HG03565 (cell line): ENCODE measurements at regions not wholly inside any gene's neighbourhood (a gene's known extent, or its start where the extent isn't known, plus 50 kb on each side); places are given as distances from the start of the nearest gene placed in this dataset.
A peak's percentile ranks its signal among the peaks of the same experiment; 100 is the strongest.
"Not testable (repeated sequence)": the region's sequence is repeated elsewhere in the genome, so short reads cannot be mapped to it uniquely, and the experiment has no call there.

Source experiments
- ATAC-seq: cut with Tn5 transposase; IDR thresholded peaks from one replicate; pipeline ENCODE4 v1.9.1; 2021; ENCODE audit warnings: mild to moderate bottlenecking, moderate library complexity; ENCODE audit not compliant: unreplicated experiment

DNA sequence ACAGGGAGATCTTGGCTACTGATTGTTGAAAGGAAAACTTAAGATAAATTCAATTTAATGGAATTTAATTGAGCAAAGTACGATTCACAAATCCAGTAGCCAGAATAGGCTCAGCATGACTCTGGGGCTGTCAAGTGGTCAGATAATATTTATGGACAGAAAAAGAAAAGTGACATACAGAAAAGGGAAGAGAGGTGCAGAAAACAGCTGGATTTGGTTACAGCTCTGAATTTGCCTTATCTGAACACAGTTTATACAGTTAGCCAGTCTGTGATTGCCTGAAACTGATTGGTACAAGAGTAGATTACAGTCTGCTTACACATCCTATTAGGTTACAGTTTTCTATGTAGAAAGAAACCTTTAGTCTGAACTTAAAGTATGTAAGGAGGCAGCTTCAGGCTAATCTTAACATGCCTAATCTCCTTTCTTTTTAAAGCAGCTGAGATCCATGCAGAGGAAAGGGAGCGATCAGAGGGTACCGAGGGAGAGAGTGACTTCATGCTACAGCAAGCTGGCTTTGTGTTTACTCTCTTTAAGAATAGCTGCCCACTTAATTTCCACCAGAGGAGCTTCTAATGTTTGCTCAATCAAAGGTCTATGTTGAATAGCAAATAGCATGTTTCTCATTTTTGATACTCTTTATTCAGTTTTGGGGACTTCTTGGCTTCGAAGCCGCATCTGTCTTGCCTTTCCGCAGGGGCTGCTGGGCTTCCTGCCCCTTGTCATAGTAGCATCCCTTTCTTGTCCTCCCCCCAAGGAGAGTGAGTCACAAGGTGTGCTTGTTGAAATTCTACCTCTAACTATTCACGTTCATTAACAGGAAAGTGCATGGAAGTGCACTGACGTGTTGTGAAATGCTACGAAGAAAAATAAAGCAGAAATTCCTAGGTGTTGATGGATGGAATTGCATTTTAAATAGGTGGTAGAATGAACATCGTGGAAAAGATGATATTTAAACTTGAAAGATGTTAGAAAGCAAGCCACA, 761.2 kb downstream of the TAF11L14 start:
- no peak for ATAC-seq

DNA sequence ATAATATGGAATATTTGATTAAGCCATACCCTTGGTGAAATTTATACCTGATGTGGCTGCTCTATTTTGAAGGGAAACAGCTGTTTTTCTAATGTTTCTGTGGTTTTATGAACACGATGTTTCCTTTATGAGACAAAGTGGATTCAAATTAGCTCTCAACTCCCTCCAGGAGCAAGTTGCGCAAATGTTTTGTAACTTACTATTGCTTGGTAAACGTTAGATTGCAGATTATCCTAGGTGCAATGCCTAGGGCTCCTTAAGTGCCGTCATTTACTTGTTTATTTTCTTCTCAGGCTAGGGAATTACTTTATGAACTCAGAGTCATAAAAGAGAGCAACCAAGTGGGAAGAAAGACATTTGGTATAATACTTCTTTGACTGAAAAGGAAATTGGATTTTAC, 763.1 kb downstream of the TAF11L14 start:
- ATAC-seq, result no peak

DNA sequence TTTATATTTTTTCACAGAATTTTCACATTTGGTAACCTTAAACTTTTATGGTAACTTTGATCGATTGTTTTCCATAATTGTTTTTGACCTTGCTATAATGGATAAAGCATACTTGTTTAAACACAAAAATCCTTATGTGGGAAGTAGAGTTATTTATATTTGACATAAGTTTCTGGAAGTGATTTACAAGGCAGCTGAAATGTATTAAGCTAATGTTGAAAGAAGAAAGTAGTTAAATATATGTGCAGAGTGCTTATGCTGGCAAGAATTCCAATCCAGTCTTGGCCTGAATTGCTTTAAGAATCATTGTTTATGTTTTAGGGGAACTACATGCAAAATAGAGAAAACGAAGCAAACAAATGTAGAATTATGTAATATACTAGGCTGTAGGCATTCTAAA, 763.6 kb downstream of the TAF11L14 start:
- no peak for ATAC-seq

DNA sequence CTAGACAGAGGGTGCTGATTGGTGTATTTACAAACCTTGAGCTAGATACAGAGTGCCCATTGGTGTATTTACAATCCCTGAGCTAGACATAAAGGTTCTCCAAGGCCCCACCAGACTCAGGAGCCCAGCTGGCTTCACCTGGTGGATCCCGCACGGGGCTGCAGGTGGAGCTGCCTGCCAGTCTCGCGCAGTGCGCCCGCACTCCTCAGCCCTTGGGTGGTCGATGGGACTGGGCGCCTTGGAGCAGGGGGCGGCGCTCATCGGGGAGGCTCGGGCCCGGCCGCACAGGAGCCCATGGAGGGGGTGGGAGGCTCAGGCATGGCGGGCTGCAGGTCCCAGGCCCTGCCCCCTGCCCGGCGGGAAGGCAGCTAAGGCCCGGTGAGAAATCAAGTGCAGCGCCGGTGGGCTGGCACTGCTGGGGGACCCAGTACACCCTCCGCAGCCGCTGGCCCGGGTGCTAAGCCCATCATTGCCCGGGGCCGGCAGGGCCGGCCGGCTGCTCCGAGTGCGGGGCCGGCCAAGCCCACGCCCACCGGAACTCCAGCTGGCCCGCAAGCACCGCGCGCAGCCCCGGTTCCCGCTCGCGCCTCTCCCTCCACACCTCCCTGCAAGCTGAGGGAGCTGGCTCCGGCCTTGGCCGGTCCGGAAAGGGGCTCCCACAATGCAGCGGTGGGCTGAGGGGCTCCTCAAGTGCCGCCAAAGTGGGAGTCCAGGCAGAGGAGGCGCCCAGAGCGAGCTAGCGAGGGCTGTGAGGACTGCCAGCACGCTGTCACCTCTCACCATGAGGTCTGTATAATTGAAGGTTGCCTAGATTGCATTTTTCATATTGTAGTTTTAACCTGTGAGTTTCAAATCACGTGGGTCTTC, 765.4 kb downstream of the TAF11L14 start:
- not testable (repeated sequence) for ATAC-seq

DNA sequence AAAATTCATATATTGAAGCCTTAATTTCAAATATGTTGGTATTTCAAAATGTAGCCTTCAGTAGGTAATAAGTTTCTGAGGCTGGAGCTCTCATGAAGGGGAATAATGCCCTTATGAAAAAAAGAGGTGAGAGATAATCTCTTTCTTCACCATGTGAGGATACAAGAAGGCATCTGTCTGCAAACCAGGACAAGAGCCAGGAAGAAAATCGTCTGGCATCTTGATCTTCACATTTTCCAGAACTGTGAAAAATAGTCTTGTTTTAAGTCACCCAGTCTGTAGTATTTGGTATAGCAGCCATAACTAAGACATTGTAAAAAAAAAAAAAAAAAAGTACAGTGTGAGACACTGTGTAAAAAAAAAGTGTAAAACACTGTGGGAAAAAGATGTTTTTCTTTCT, 768.9 kb downstream of the TAF11L14 start:
- ATAC-seq, result no peak

DNA sequence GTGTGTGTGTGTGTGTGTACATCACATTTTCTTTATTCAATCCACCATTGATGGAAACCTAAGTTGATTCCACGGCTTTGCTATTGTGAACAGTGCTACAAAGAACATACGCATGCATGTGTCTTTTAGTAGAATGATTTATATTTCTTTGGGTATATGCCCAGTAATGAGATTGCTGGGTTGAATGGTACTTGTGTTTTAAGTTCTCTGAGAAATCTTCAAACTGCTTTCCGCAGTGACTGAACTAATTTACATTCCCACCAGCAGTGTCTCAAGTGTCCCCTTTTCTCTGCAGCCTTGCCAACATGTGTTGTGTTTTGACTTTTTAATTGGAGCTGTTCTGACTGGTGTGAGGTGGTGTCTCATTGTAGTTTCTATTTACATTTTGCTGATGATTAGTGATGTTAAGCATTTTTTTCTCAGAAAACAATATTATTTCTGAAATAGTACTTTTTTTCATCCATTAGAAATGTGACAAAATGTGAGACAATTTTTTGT, 769.7 kb downstream of the TAF11L14 start:
- ATAC-seq, result no peak

DNA sequence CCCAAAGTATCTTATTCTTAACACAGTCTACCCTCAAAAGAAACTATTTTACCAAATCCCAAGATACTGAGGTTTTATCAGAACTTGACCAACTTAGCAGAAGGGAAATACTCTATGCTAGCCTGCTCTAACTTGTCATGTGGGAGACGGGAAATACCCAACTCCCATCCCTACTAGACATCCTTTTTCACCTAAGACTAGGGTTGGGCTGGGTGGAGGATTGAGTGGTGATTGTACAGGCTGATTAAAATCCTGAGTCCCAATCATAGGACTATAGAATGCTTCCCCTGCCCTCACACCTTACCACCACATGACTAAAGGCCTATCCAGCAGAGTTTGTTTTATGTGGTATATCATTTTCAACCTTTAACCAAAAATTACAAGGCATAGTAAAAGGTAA, 786.5 kb downstream of the TAF11L14 start:
- ATAC-seq, result no peak

DNA sequence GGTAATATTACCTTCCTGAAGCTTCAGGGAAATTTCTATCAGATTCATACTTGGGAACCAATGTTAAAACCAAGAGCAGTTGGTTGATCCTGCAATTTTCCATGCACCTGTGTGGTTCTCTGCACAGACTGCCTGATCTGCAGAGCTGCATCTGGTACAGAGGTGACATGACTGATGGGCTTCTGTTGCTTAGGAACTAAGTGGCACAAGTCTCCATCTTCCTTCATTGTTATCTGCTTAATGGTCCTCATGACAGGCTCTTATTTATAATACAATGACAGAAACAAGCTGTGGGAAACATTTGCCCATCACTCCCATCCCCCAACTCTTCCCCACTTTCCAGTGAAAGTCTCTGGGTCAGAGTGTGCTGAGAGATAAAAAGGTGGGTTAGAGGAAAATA, 799.1 kb downstream of the TAF11L14 start:
- no peak for ATAC-seq

DNA sequence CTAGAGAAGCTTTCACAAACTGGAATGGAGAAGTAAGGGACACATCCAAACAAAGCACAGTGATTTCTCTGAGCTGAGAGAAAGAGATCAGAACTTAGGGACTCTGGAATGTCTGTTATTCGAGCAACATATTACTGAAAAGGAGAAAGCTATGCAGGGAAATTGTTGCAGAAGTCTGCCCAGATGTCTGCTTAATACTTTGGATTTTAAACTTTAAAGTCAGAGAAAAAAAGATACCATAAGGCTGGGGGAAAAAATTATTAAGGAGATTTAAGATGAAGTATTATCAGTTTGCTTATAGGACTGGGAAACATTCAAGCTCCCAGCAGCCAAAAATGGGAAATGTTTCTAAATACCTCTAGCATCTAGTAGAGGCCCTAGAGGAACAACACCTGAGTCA, 803.9 kb downstream of the TAF11L14 start:
- ATAC-seq, result no peak

DNA sequence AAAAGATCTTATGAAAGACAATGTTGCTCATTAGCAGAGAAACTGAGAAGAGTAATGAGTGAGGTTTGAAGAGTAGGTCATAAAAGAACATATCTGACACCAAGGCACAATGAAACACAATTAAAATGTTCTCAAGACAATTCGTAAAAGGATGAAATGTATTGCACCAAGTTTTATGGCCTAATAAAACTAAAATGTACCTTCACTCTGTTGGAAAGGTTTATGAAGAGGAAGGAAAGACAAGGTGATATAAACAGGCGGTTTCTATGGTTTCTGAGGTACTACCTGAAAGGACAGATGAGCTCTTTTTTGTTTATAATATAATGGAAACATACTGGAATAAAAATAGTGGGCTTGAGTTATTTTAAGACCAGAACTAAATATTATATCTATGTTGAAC, 821.3 kb downstream of the TAF11L14 start:
- ATAC-seq, result no peak

DNA sequence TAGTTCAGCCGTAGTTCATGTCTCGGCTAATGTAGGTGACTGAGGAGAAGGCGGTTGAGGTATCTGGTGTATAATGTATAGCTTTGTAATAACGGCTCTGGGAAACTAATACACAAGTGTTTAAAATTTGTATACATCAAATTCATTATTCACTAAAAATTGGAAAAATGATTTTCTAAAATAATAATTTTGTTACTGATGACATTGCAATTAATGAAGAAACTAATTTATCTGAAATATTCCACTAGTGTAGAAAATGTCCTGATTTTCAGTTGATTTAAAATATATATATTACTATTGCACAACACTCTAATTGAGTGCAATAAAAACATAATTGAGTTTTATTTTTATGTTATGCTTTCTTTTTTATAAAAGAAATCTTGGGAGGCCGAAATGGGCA, 823.0 kb downstream of the TAF11L14 start:
- ATAC-seq, result no peak

DNA sequence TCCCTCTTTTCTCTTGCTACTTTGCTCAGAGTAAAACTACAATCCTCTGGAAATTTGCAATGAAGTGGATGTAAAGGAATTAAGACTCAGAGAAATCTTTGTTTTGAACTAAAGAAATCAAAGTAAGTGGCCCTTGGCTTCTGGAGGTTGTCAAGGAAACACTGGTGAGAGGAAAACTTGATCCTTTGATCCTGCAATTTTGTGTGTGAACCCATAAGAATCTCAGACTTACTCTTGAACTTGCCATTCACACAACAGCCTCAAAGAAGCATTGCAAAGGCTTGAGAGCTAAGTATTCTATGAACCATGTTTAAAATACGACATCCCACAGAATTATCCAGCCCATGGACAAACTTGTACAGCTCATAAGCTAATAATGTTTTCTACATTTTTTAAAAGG, 827.5 kb downstream of the TAF11L14 start:
- ATAC-seq, result no peak

DNA sequence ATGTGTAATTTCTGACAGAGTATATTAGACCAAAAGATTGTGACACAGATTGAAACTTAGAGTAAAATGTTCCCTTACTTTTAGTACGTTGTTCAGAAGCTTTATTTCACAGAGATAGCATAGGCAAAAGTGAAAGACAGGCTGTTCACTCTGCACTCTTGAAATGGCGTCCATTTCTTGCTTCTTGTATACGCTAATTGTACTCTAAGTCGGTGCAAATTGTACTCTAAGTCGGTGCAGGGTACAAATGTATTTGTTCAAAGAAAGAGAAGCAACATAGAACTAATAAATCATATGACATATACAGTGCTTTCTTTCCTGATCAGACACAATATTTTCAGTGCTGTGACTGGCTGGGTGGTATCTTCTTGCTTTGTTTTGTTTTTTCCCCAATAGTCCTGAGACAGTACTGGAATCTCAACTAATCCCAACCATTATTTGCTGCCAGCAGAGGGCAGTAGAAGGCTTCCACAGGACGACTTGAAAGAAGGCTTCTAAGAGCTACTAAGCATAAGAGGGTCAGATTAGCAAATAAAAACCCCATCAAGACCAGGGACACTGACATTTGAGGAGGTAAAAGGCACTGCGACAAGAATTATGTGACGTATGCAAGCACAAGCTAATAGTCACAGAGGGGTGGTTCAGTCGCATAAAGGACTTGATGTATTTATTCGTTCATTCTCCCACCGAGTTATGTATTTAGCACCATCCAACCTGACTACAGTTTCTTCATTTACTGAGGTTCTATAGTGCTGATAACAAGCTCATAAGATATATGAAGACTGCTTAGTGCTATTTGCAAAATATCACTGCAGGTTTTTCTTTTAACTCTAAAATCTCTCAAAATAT, 831.8 kb downstream of the TAF11L14 start:
- ATAC-seq, result peak; percentile 40

DNA sequence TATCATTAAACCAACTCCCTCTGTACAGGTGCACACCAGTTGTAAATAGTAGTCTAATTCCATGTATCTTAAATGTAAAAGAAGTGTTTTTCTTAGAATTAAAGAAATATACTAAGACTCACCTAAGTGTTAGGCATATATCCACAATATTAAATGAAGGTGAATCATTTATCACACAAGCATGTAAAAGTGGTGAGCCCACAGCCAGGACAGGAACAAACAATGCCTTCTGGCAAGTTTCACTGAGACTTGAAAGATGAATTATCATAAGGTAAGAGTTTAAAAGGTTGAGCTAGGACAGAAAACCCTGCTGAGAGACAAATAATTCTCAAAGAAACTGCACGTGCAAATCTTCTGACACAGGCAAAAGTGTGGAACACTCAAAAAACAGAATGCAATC, 832.5 kb downstream of the TAF11L14 start:
- ATAC-seq, result no peak

DNA sequence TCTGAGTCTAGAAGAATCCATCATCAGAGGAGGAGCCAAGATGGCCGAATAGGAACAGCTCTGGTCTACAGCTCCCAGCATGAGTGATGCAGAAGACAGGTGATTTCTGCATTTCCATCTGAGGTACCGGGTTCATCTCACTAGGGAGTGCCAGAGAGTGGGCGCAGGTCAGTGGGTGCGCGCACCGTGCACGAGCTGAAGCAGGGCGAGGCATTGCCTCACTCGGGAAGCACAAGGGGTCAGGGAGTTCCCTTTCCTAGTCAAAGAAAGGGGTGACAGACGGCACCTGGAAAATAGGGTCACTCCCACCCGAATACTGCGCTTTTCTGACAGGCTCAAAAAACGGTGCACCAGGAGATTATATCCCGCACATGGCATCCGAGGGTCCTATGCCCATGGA, 837.5 kb downstream of the TAF11L14 start:
- ATAC-seq, result not testable (repeated sequence)

DNA sequence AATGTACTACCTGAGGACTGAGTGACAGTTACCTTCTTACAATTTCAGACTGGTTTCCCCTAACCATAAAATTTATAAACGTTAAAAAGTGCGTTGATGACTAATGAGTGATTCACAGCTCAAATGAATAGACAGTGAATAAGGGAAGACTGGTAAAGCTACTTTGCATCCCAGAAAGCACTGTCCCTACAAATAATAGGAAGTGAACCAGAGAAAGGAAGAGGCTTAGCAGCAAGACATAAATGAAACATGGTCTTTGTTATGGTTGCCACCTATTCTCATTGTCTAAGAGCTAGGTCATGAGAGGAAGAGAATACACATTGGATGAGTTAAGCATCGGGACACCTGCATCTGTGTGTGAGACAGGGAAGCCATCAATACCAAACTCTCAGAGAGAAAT, 849.2 kb downstream of the TAF11L14 start:
- ATAC-seq, result no peak

DNA sequence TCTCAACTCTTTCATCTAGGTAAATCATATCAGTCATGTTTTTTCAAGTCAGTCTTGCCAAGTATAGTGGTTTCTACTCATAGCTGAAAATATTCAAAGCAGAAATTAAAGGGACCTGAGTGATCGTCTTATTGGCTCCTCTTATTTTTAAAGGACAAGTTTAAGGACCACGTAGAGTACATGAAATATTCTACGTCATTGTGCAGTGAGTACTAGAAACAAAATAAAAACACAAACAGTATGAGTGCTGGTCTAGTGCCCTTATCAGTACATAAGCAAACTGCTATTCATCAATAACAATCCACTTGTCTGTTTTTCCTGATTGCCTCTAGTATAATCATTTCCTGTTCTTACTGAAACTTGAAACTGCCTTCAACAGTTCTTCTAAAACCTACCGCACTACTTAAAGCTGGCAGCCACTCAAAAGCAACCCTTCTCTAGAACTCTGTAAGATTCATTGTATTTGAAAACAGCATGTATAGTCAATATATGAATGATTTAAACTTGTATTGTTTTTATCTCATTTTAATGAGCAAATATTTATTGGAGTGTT, 853.7 kb downstream of the TAF11L14 start:
- no peak for ATAC-seq

DNA sequence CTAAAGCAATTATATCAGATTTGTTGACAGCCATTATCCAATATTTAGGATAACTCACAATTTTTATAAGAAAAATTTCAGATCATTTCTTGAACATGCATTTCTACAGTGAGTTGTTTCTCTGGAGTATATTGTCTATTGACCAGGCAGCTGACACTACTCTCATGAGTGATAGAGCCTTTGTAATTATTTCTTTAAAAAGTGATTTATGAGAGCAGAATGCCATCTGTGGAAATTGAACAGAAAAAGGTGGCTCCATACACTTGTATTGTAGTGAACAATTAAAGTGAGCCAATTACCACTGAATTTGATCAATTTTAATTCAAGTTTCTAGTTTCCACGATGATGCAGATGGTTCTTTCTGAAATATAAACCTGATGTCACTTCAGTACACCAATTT, 855.4 kb downstream of the TAF11L14 start:
- ATAC-seq, result no peak

DNA sequence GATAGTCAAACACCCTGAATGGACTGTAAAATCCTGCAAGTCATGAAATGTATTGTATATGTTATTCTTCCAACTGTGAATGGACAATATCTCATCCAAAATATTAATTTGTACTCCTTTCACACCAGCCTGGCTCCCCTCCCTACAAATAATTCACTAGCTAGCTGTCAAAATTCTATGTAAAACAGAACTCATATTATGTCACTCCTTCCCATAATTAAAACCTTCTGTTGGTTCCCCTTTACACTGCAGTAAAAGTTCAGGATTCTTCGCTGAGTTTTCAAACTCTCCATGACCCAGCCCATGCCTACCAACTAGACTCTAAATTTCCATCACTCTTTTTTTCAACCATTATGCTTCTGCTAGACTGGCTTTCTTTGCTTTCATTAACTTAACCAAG, 857.1 kb downstream of the TAF11L14 start:
- no peak for ATAC-seq

DNA sequence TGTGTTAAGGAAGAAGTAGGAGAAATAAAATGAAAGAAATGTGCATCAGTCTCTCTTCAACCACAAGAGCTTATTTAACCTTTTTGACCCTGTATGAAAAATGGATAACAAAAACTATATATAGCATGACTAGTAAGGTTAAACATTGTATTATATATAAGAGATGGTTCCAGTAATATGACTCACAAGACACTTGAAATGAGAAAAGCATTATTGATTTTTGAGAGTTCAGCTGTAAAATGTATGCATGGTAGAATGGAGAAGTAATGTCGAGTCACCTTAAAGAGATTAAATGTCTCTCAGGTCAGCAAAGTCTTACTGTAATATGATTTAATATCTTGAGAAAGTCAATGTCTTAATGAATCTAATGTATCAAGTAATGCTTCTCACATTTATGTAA, 860.9 kb downstream of the TAF11L14 start:
- ATAC-seq, result no peak
